ENCODE measurements at regions not wholly inside any gene's neighbourhood (a gene's known extent, or its start where the extent isn't known, plus 50 kb on each side); places are given as distances from the start of the nearest gene placed in this dataset.

DNA sequence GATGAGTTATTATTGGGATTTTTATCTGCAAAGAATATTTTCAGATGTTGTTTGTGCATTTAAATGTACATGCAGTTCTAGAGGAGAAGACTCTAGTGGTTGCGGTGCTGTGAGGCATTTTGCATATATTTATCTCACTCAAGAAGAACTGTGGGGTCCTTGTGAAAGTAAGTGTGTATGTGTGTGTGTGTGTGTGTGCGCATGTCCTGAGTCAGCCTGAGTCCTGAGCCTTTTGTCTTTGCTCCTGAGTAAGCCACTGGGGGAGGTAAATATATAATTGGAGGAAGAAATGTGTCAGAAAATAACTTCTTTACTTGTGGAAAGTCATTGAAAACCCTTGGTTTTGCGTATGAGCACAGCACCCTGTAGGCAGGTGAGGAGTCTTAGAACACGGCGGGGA lies 55.6 kb upstream of the CD34 start:
- H3K4me1 Mint-ChIP-seq (ENCODE audit: low read depth, unreplicated experiment): peaks cover 23% of the 10 kb centered on the region
- no peak overlapping the region for H3K4me2 ChIP-seq (ENCODE audit: low read length)
- no peak overlapping the region for H3K27ac Mint-ChIP-seq (ENCODE audit: unreplicated experiment)
- peaks cover 21% of the 10 kb centered on the region for H3K4me1 ChIP-seq (ENCODE audit: insufficient read depth, low read length)
- H3K9ac ChIP-seq (ENCODE audit: low read length): no peak overlapping the region
- no peak overlapping the region for H2AFZ ChIP-seq (ENCODE audit: low read depth, low read length)
- H3K36me3 Mint-ChIP-seq (ENCODE audit: low read depth, unreplicated experiment): no peaks in the 10 kb centered on the region
- H3K79me2 ChIP-seq (ENCODE audit: insufficient read depth, low read length): no peaks in the 10 kb centered on the region
- H3K9me3 ChIP-seq (ENCODE audit: insufficient read depth, low read depth, low read length): no peaks in the 10 kb centered on the region
- no peaks in the 10 kb centered on the region for H3K27me3 ChIP-seq (ENCODE audit: insufficient read depth, low read length)
- TF ChIP-seq, protein P1, sequence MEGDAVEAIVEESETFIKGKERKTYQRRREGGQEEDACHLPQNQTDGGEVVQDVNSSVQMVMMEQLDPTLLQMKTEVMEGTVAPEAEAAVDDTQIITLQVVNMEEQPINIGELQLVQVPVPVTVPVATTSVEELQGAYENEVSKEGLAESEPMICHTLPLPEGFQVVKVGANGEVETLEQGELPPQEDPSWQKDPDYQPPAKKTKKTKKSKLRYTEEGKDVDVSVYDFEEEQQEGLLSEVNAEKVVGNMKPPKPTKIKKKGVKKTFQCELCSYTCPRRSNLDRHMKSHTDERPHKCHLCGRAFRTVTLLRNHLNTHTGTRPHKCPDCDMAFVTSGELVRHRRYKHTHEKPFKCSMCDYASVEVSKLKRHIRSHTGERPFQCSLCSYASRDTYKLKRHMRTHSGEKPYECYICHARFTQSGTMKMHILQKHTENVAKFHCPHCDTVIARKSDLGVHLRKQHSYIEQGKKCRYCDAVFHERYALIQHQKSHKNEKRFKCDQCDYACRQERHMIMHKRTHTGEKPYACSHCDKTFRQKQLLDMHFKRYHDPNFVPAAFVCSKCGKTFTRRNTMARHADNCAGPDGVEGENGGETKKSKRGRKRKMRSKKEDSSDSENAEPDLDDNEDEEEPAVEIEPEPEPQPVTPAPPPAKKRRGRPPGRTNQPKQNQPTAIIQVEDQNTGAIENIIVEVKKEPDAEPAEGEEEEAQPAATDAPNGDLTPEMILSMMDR (IDR thresholded peaks at IDR 0.05; ENCODE audit: insufficient read depth, low read depth, low read length): no peak
- TF ChIP-seq EZH2 (IDR thresholded peaks at IDR 0.05; ENCODE audit: insufficient read depth, low read length): no peak
- H4K20me1 ChIP-seq (ENCODE audit: insufficient read depth, low read length): no peaks in the 10 kb centered on the region
- DNase-seq (ENCODE audit: low read depth) (no peak), FAIRE-seq (no peak)
- H3K27ac ChIP-seq (ENCODE audit: low read depth, low read length): no peak overlapping the region
- H3K4me3 ChIP-seq (ENCODE audit: insufficient read depth, low read depth, low read length): no peak overlapping the region
- peaks cover 10% of the 10 kb centered on the region for H3K27me3 Mint-ChIP-seq (ENCODE audit: low read depth, unreplicated experiment)
- H3K4me3 Mint-ChIP-seq (ENCODE audit: unreplicated experiment): no peak overlapping the region
- no peaks in the 10 kb centered on the region for H3K36me3 ChIP-seq (ENCODE audit: insufficient read depth, low read length)
- no peaks in the 10 kb centered on the region for H3K9me3 Mint-ChIP-seq (ENCODE audit: unreplicated experiment)

DNA sequence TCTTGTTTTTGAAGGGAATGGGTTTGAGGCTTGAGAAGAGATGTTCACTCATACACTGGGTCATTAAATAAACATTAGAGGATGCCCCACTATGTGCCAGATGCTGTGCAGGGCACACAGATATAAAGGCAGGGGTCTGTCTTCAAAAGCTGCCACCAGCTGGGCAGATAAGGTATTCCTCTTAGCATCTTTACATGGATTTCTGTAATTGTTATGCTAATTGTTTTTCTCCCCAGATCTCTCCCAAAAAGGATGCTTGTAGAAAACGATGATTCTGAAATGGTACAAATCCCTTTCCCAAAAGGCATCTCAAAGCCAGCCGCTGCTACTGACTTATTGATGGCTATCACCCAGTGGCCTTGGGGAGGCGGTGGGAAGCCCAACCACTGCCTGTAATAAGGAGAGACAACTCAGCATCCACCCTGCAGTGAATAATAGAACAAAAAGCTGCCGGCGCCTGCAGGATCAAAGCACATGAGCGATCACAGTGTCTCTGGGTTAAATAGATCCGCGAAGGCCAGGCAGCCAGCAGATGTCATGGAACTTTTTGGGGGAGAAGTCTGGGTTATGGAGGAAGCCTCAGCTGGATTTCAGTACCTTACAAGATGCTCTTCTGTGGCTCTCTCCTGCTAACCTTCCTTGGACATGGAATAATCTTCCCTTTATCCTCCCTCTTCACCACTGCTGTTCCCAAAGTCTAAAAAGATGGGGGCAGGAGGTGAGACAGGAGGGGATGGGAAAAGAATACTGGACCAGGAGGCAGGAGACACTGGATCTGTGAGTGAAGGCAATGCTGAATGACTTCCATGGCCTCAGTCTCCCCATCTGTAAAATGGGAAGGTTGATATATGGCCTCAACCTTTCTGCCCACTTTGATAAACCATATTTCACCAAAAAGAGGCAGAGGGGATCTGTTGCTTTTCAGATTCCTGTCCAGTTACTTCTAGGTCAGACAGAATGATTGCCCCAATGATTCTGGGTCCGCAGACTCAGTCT lies 54.8 kb upstream of the CD34 start:
- H3K4me3 Mint-ChIP-seq (ENCODE audit: unreplicated experiment): no peak overlapping the region
- no peaks in the 10 kb centered on the region for H3K27me3 ChIP-seq (ENCODE audit: insufficient read depth, low read length)
- peaks cover 13% of the 10 kb centered on the region for H3K27me3 Mint-ChIP-seq (ENCODE audit: low read depth, unreplicated experiment)
- no peak overlapping the region for H2AFZ ChIP-seq (ENCODE audit: low read depth, low read length)
- peaks cover 23% of the 10 kb centered on the region for H3K4me1 Mint-ChIP-seq (ENCODE audit: low read depth, unreplicated experiment)
- no peak overlapping the region for H3K4me3 ChIP-seq (ENCODE audit: insufficient read depth, low read depth, low read length)
- H3K36me3 ChIP-seq (ENCODE audit: insufficient read depth, low read length): no peaks in the 10 kb centered on the region
- no peak overlapping the region for H3K9ac ChIP-seq (ENCODE audit: low read length)
- H3K27ac Mint-ChIP-seq (ENCODE audit: unreplicated experiment): no peak overlapping the region
- no peak overlapping the region for H3K4me2 ChIP-seq (ENCODE audit: low read length)
- no peaks in the 10 kb centered on the region for H4K20me1 ChIP-seq (ENCODE audit: insufficient read depth, low read length)
- peaks cover 2% of the 10 kb centered on the region for H3K9me3 Mint-ChIP-seq (ENCODE audit: unreplicated experiment)
- no peaks in the 10 kb centered on the region for H3K9me3 ChIP-seq (ENCODE audit: insufficient read depth, low read depth, low read length)
- FAIRE-seq (no peak), DNase-seq (ENCODE audit: low read depth) (no peak)
- no peaks in the 10 kb centered on the region for H3K36me3 Mint-ChIP-seq (ENCODE audit: low read depth, unreplicated experiment)
- no peak overlapping the region for H3K27ac ChIP-seq (ENCODE audit: low read depth, low read length)
- TF ChIP-seq EZH2 (IDR thresholded peaks at IDR 0.05; ENCODE audit: insufficient read depth, low read length): no peak
- TF ChIP-seq, protein P1 (IDR thresholded peaks at IDR 0.05; ENCODE audit: insufficient read depth, low read depth, low read length): no peak
- peaks cover 21% of the 10 kb centered on the region for H3K4me1 ChIP-seq (ENCODE audit: insufficient read depth, low read length)
- no peaks in the 10 kb centered on the region for H3K79me2 ChIP-seq (ENCODE audit: insufficient read depth, low read length)

All from astrocyte (in vitro differentiated cells and primary cell).